ENCODE measurements at regions not wholly inside any gene's neighbourhood (a gene's known extent, or its start where the extent isn't known, plus 50 kb on each side); places are given as distances from the start of the nearest gene placed in this dataset.

DNA sequence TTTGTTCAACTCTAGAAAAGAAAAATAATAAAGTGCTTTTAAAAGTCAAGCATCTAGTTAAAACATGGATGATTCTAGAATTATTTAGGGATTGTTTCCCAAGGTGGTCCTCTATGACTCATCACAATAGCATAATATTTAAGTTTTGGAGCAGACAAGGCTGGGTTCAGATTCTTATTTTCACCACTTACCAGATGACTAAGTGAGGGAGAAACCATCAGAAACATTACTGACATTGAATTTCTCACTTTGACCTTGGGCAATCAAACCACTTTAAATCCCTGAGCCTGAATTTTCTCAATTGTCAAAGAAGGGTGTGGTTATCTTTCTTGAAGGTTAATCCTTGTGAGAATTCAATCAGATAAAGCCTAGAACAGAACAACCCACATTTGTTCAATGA is 102.5 kb upstream of the PTGFR start:
- TF ChIP-seq MYNN (tag by site-specific recombination; IDR thresholded peaks at IDR 0.05; ENCODE audit: borderline replicate concordance) (no peak), ZNF23 (tag by site-specific recombination; IDR thresholded peaks at IDR 0.05; ENCODE audit: borderline replicate concordance) (no peak), YY2 (tag by site-specific recombination; IDR thresholded peaks at IDR 0.05) (no peak), ZNF324 (tag by site-specific recombination; IDR thresholded peaks at IDR 0.05) (no peak)
- TF ChIP-seq, protein P1, sequence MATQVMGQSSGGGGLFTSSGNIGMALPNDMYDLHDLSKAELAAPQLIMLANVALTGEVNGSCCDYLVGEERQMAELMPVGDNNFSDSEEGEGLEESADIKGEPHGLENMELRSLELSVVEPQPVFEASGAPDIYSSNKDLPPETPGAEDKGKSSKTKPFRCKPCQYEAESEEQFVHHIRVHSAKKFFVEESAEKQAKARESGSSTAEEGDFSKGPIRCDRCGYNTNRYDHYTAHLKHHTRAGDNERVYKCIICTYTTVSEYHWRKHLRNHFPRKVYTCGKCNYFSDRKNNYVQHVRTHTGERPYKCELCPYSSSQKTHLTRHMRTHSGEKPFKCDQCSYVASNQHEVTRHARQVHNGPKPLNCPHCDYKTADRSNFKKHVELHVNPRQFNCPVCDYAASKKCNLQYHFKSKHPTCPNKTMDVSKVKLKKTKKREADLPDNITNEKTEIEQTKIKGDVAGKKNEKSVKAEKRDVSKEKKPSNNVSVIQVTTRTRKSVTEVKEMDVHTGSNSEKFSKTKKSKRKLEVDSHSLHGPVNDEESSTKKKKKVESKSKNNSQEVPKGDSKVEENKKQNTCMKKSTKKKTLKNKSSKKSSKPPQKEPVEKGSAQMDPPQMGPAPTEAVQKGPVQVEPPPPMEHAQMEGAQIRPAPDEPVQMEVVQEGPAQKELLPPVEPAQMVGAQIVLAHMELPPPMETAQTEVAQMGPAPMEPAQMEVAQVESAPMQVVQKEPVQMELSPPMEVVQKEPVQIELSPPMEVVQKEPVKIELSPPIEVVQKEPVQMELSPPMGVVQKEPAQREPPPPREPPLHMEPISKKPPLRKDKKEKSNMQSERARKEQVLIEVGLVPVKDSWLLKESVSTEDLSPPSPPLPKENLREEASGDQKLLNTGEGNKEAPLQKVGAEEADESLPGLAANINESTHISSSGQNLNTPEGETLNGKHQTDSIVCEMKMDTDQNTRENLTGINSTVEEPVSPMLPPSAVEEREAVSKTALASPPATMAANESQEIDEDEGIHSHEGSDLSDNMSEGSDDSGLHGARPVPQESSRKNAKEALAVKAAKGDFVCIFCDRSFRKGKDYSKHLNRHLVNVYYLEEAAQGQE (tag by site-specific recombination; IDR thresholded peaks at IDR 0.05): no peak
- TF ChIP-seq, protein P2, sequence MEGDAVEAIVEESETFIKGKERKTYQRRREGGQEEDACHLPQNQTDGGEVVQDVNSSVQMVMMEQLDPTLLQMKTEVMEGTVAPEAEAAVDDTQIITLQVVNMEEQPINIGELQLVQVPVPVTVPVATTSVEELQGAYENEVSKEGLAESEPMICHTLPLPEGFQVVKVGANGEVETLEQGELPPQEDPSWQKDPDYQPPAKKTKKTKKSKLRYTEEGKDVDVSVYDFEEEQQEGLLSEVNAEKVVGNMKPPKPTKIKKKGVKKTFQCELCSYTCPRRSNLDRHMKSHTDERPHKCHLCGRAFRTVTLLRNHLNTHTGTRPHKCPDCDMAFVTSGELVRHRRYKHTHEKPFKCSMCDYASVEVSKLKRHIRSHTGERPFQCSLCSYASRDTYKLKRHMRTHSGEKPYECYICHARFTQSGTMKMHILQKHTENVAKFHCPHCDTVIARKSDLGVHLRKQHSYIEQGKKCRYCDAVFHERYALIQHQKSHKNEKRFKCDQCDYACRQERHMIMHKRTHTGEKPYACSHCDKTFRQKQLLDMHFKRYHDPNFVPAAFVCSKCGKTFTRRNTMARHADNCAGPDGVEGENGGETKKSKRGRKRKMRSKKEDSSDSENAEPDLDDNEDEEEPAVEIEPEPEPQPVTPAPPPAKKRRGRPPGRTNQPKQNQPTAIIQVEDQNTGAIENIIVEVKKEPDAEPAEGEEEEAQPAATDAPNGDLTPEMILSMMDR (tag by site-specific recombination; IDR thresholded peaks at IDR 0.05): no peak
- TF ChIP-seq, protein P3, sequence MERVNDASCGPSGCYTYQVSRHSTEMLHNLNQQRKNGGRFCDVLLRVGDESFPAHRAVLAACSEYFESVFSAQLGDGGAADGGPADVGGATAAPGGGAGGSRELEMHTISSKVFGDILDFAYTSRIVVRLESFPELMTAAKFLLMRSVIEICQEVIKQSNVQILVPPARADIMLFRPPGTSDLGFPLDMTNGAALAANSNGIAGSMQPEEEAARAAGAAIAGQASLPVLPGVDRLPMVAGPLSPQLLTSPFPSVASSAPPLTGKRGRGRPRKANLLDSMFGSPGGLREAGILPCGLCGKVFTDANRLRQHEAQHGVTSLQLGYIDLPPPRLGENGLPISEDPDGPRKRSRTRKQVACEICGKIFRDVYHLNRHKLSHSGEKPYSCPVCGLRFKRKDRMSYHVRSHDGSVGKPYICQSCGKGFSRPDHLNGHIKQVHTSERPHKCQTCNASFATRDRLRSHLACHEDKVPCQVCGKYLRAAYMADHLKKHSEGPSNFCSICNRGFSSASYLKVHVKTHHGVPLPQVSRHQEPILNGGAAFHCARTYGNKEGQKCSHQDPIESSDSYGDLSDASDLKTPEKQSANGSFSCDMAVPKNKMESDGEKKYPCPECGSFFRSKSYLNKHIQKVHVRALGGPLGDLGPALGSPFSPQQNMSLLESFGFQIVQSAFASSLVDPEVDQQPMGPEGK (tag by site-specific recombination; IDR thresholded peaks at IDR 0.05): no peak
- TF ChIP-seq, protein P4, sequence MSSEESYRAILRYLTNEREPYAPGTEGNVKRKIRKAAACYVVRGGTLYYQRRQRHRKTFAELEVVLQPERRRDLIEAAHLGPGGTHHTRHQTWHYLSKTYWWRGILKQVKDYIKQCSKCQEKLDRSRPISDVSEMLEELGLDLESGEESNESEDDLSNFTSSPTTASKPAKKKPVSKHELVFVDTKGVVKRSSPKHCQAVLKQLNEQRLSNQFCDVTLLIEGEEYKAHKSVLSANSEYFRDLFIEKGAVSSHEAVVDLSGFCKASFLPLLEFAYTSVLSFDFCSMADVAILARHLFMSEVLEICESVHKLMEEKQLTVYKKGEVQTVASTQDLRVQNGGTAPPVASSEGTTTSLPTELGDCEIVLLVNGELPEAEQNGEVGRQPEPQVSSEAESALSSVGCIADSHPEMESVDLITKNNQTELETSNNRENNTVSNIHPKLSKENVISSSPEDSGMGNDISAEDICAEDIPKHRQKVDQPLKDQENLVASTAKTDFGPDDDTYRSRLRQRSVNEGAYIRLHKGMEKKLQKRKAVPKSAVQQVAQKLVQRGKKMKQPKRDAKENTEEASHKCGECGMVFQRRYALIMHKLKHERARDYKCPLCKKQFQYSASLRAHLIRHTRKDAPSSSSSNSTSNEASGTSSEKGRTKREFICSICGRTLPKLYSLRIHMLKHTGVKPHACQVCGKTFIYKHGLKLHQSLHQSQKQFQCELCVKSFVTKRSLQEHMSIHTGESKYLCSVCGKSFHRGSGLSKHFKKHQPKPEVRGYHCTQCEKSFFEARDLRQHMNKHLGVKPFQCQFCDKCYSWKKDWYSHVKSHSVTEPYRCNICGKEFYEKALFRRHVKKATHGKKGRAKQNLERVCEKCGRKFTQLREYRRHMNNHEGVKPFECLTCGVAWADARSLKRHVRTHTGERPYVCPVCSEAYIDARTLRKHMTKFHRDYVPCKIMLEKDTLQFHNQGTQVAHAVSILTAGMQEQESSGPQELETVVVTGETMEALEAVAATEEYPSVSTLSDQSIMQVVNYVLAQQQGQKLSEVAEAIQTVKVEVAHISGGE (tag by site-specific recombination; conservative IDR thresholded peaks at IDR 0.05; ENCODE audit: low read depth): no peak

All from HEK293 (cell line).